ENCODE measurements at regions not wholly inside any gene's neighbourhood (a gene's known extent, or its start where the extent isn't known, plus 50 kb on each side); places are given as distances from the start of the nearest gene placed in this dataset.

- TF ChIP-seq CTCF (IDR thresholded peaks at IDR 0.05) (no peak), POLR2A (IDR thresholded peaks at IDR 0.05) (no peak)
Observed at GRCh38 chr18:75691483-75691882, 264.0 kb upstream of the SMIM21 start.
